Progenitor cell of endocrine pancreas (in vitro differentiated cells): ENCODE measurements at regions not wholly inside any gene's neighbourhood (a gene's known extent, or its start where the extent isn't known, plus 50 kb on each side); places are given as distances from the start of the nearest gene placed in this dataset.

ENCODE experiments used
- DNase-seq: peaks from one replicate; pipeline ENCODE4 v3.0.0; 2021; ENCODE audit warnings: low spot score; ENCODE audit not compliant: unreplicated experiment
- H3K27ac Mint-ChIP-seq: 2 replicates; pipeline ENCODE4 v1.8.0; 2021; ENCODE audit warnings: mild to moderate bottlenecking, moderate library complexity, mixed read lengths
- H3K27me3 Mint-ChIP-seq: 2 replicates; pipeline ENCODE4 v1.8.0; 2021; ENCODE audit warnings: mixed read lengths
- H3K36me3 Mint-ChIP-seq: 2 replicates; pipeline ENCODE4 v1.8.0; 2022; ENCODE audit warnings: mixed read lengths; ENCODE audit not compliant: insufficient read depth
- H3K4me1 Mint-ChIP-seq: 2 replicates; pipeline ENCODE4 v1.8.0; 2021; ENCODE audit warnings: low read depth, mixed read lengths
- H3K4me3 Mint-ChIP-seq: 2 replicates; pipeline ENCODE4 v1.8.0; 2021; ENCODE audit warnings: low read depth, mild to moderate bottlenecking, moderate library complexity, mixed read lengths
- H3K9me3 Mint-ChIP-seq: 2 replicates; pipeline ENCODE4 v1.8.0; 2021; ENCODE audit warnings: low read depth, mixed read lengths
- CTCF ChIP-seq: fragments of 200-600 bp; sonication (generic); IDR thresholded peaks from one replicate; pipeline ENCODE4 v1.5.0; 2021; ENCODE audit warnings: antibody characterized with exemption, mild to moderate bottlenecking; ENCODE audit not compliant: unreplicated experiment

- no peak for DNase-seq
- H3K27ac Mint-ChIP-seq, result no peak overlapping the region
- no peaks in the 10 kb centered on the region for H3K4me1 Mint-ChIP-seq
- no peak for TF ChIP-seq CTCF
- no peak overlapping the region for H3K4me3 Mint-ChIP-seq
- peaks cover 4% of the 10 kb centered on the region for H3K9me3 Mint-ChIP-seq
- H3K27me3 Mint-ChIP-seq, result no peaks in the 10 kb centered on the region
- no peaks in the 10 kb centered on the region for H3K36me3 Mint-ChIP-seq
Observed at GRCh38 chr15:36415643-36416042, 163.8 kb upstream of the CDIN1 start.

- Mint-ChIP-seq H3K4me1 (no peaks in the 10 kb centered on the region), H3K36me3 (no peaks in the 10 kb centered on the region), H3K4me3 (no peak overlapping the region), H3K27me3 (no peaks in the 10 kb centered on the region), H3K27ac (no peak overlapping the region), H3K9me3 (peaks cover 10% of the 10 kb centered on the region)
- DNase-seq, result no peak
- TF ChIP-seq CTCF, result no peak
Observed at GRCh38 chr15:36422631-36423030, 156.8 kb upstream of the CDIN1 start.

- H3K9me3 Mint-ChIP-seq, result peaks cover 7% of the 10 kb centered on the region
- no peak overlapping the region for H3K27ac Mint-ChIP-seq
- H3K36me3 Mint-ChIP-seq, result no peaks in the 10 kb centered on the region
- DNase-seq, result no peak
- no peak overlapping the region for H3K4me3 Mint-ChIP-seq
- TF ChIP-seq CTCF, result no peak
- H3K27me3 Mint-ChIP-seq, result no peaks in the 10 kb centered on the region
- no peaks in the 10 kb centered on the region for H3K4me1 Mint-ChIP-seq
Observed at GRCh38 chr15:36426691-36427090, 152.7 kb upstream of the CDIN1 start.

GRCh38 chr15:36428102-36428845 is 151.2 kb upstream of the CDIN1 start:
- H3K27ac Mint-ChIP-seq, result no peak overlapping the region
- H3K9me3 Mint-ChIP-seq, result peaks cover 2% of the 10 kb centered on the region
- H3K4me1 Mint-ChIP-seq, result no peaks in the 10 kb centered on the region
- H3K4me3 Mint-ChIP-seq, result no peak overlapping the region
- H3K27me3 Mint-ChIP-seq, result no peaks in the 10 kb centered on the region
- DNase-seq, result no peak
- no peaks in the 10 kb centered on the region for H3K36me3 Mint-ChIP-seq
- TF ChIP-seq CTCF, result no peak

GRCh38 chr15:36429707-36430106 is 149.7 kb upstream of the CDIN1 start:
- no peak for DNase-seq
- no peak overlapping the region for H3K27ac Mint-ChIP-seq
- no peaks in the 10 kb centered on the region for H3K4me1 Mint-ChIP-seq
- TF ChIP-seq CTCF, result no peak
- H3K9me3 Mint-ChIP-seq, result no peaks in the 10 kb centered on the region
- no peaks in the 10 kb centered on the region for H3K27me3 Mint-ChIP-seq
- H3K36me3 Mint-ChIP-seq, result no peaks in the 10 kb centered on the region
- no peak overlapping the region for H3K4me3 Mint-ChIP-seq
